ENCODE measurements at regions not wholly inside any gene's neighbourhood (a gene's known extent, or its start where the extent isn't known, plus 50 kb on each side); places are given as distances from the start of the nearest gene placed in this dataset.
"Not testable (repeated sequence)": the region's sequence is repeated elsewhere in the genome, so short reads cannot be mapped to it uniquely, and the experiment has no call there.

GRCh38 chr4:115493770-115494169, 380.4 kb upstream of the NDST4 start:
- not testable (repeated sequence) for TF ChIP-seq CTCF, POLR2AphosphoS5 (IDR thresholded peaks at IDR 0.05)

Data from sigmoid colon (tissue), 4 donors.